ENCODE measurements at regions not wholly inside any gene's neighbourhood (a gene's known extent, or its start where the extent isn't known, plus 50 kb on each side); places are given as distances from the start of the nearest gene placed in this dataset.

DNA sequence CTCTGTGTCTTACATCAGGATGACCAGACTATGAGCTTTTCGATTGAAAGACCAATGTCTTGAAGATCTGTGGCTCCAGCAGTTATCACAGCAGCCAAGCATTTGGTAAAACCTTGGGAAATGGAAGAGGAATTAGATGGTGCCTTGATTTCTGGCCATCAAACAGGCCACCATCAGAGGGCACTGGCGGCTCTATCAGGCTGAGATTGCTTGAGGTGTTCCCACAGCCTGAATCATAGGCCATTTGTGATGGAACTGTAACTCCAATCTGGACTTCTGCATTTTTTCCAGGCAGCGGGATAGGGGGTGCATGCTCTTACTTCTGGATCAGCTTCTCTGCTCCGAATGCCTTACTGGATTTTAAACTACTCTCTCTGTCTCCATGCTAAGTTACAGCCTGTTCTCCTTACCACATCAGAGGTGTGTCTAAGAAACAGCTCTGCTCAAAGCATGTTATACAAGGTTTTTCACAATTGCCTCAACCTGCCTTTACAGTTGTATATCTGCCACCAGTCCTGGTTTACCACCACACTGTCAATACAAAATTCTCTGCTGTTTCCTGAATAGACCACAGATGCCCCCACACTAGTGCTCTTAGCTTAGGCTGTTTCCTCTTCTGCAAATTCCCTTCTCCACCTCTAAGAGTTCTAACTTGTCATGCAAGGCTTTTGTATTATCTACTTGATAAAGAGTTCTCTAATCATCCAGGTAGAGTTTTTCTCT, 180.9 kb downstream of the PTGER3 start:
- WGBS (ENCODE audit: insufficient coverage, low coverage, low lambda C conversion rate, missing lambda C conversion rate), result 33% methylated on average over 4 of the region's 4 CpGs
- ATAC-seq (no peak), DNase-seq (no peak)
- Histone ChIP-seq H3K4me3 (no peak overlapping the region), H3K4me1 (no peaks in the 10 kb centered on the region), H3K27me3 (no peaks in the 10 kb centered on the region), H3K27ac (no peak overlapping the region), H3K36me3 (no peaks in the 10 kb centered on the region), H3K9me3 (no peaks in the 10 kb centered on the region)
- TF ChIP-seq, protein P1, sequence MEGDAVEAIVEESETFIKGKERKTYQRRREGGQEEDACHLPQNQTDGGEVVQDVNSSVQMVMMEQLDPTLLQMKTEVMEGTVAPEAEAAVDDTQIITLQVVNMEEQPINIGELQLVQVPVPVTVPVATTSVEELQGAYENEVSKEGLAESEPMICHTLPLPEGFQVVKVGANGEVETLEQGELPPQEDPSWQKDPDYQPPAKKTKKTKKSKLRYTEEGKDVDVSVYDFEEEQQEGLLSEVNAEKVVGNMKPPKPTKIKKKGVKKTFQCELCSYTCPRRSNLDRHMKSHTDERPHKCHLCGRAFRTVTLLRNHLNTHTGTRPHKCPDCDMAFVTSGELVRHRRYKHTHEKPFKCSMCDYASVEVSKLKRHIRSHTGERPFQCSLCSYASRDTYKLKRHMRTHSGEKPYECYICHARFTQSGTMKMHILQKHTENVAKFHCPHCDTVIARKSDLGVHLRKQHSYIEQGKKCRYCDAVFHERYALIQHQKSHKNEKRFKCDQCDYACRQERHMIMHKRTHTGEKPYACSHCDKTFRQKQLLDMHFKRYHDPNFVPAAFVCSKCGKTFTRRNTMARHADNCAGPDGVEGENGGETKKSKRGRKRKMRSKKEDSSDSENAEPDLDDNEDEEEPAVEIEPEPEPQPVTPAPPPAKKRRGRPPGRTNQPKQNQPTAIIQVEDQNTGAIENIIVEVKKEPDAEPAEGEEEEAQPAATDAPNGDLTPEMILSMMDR (IDR thresholded peaks at IDR 0.05), result no peak
- no peak for TF ChIP-seq POLR2A (IDR thresholded peaks at IDR 0.05)
- intact Hi-C loops (cut with DNase I), result no loop called here

- H3K4me3 ChIP-seq, result no peak overlapping the region
- no peaks in the 10 kb centered on the region for H3K36me3 ChIP-seq
- intact Hi-C loops (cut with DNase I), result no loop called here
- H3K27me3 ChIP-seq, result no peaks in the 10 kb centered on the region
- TF ChIP-seq, protein P1 (IDR thresholded peaks at IDR 0.05), result no peak
- TF ChIP-seq POLR2A (IDR thresholded peaks at IDR 0.05), result no peak
- DNase-seq, result no peak
- no peak for ATAC-seq
- H3K4me1 ChIP-seq, result no peaks in the 10 kb centered on the region
- no peaks in the 10 kb centered on the region for H3K9me3 ChIP-seq
- H3K27ac ChIP-seq, result no peak overlapping the region
- WGBS (ENCODE audit: insufficient coverage, low coverage, low lambda C conversion rate, missing lambda C conversion rate), result 24% methylated on average over 3 of the region's 3 CpGs
These were observed 175.8 kb downstream of the PTGER3 start for GRCh38 chr1:70871790-70872189.

DNA sequence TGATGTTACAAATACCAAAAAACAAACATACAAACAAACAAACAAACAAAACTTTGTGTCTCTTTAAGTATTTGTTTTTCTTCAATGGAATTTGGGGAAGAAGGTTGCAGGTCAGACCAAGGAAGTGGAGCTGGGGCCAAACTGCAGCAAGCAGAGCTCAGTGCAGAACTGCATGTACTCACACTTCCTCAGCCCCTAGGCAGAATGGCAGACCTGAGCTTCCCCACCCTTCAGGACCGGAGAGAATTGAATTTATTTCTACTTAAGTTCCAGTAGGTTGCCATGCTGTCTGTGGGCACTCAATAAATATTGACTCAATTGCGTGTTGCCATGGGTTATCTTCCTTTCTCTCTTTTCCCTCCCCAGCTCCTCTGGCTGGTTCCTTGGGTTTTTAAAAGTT, 173.6 kb downstream of the PTGER3 start:
- no peaks in the 10 kb centered on the region for H3K4me1 ChIP-seq
- H3K36me3 ChIP-seq, result no peaks in the 10 kb centered on the region
- WGBS (ENCODE audit: insufficient coverage, low coverage, low lambda C conversion rate, missing lambda C conversion rate), result 15% methylated on average over 2 of the region's 2 CpGs
- peak in 3 of 4 donors; percentile 34 to 63 (median 54) for ATAC-seq
- H3K27me3 ChIP-seq, result no peaks in the 10 kb centered on the region
- H3K27ac ChIP-seq, result no peak overlapping the region
- no peak overlapping the region for H3K4me3 ChIP-seq
- no peaks in the 10 kb centered on the region for H3K9me3 ChIP-seq
- TF ChIP-seq POLR2A (IDR thresholded peaks at IDR 0.05), result no peak
- TF ChIP-seq, protein P1 (IDR thresholded peaks at IDR 0.05), result no peak
- no peak for DNase-seq
- intact Hi-C loops (cut with DNase I), result no loop called here

DNA sequence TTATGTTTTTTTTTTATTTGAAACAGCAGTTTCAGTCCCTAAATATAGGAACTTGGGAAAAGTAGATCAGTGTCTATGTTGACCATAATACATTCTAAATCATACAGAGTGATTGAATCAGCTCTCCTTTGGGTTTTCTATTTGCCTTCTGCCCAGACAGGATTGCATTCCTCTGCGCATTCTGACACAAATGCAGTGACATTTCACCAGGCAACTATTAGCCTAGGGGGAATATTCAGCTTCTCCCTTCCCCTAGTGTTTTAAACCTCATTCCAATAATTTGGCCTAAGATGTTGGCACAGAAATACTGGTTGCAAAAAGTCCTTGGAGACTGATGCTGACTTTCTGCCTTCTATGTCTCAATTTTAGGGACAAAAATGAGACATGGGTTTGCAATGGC, 172.8 kb downstream of the PTGER3 start:
- Histone ChIP-seq H3K4me3 (no peak overlapping the region), H3K36me3 (no peaks in the 10 kb centered on the region), H3K27ac (no peak overlapping the region), H3K9me3 (no peaks in the 10 kb centered on the region), H3K4me1 (no peaks in the 10 kb centered on the region), H3K27me3 (no peaks in the 10 kb centered on the region)
- TF ChIP-seq, protein P1 (IDR thresholded peaks at IDR 0.05), result no peak
- no peak for TF ChIP-seq POLR2A (IDR thresholded peaks at IDR 0.05)
- 50% methylated on average over 1 of the region's 1 CpG for WGBS (ENCODE audit: insufficient coverage, low coverage, low lambda C conversion rate, missing lambda C conversion rate)
- ATAC-seq (no peak), DNase-seq (no peak)
- intact Hi-C loops (cut with DNase I), result no loop called here
